ENCODE measurements at regions not wholly inside any gene's neighbourhood (a gene's known extent, or its start where the extent isn't known, plus 50 kb on each side); places are given as distances from the start of the nearest gene placed in this dataset.

DNA sequence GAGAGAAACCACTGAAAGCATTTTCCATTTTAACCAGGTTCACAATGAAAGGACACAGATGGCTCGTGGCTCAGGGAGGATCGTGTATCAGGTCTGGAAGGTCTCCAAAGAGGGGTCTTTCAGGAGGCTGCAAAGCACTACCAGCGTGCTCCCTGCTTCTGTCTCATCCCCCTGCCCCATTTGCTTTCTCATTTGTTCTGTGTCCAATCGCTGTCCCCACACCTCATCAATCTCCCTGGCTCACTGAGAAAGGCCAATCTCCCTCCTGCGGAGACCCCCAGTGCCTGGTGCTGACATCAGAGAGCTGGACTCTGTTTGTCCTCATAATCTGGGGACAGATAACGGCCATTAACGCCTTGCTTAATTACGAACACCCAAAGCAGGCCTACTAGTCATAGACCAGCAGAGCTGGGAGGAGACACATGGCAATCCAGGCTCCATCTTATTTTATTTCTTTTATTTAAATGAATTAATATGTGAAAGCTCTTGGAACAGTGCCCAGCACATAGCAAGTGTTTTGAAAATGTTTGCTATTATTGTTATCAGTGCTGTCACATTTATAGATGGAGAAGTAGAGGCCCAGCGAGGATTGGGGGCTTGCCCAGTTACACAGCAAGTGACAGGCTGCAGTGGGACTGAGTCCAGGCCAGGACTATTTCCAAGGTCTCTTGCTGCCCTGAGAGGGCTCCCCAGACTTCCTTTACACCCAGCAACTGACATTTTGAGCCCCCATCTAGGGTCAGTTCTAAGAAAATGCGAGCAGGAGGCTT, 341.0 kb upstream of the USP24 start:
- Histone ChIP-seq H3K4me3 (ENCODE audit: low read length) (no peak overlapping the region), H3K9ac (ENCODE audit: low read depth, low read length) (no peak overlapping the region), H3K36me3 (ENCODE audit: insufficient read depth, low read length) (no peaks in the 10 kb centered on the region)

DNA sequence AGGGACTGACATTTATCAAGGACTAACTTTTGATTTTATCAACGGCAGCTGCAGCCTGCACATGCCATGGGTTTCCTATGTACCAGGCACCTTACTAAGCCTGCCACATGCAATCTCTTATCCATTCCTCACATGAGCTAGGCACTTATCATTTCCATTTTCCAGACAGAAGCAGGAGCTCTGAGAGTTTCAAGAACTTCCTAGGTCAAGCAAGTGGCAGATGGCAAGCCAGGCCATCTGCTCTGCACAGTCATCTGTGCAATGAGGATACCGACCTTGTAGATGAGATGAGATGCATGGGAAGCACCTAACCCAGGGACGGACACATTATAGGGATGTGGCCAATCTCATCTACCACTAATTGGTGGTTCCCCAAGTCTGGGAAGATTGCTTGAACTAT, 339.4 kb upstream of the USP24 start:
- Histone ChIP-seq H3K27me3 (ENCODE audit: control insufficient read depth, insufficient read depth, low read length) (no peaks in the 10 kb centered on the region), H3K36me3 (ENCODE audit: insufficient read depth, low read length) (no peaks in the 10 kb centered on the region), H3K9me3 (replicated peaks; ENCODE audit: low read length) (no peaks in the 10 kb centered on the region), H3K4me1 (ENCODE audit: control insufficient read depth, insufficient read depth, low read length) (peaks cover 9% of the 10 kb centered on the region), H3K4me3 (ENCODE audit: low read length) (no peak overlapping the region), H3K9ac (ENCODE audit: low read depth, low read length) (no peak overlapping the region), H3K4me2 (ENCODE audit: low read length) (no peak overlapping the region)

More for the DNA sequence above, 341.0 kb upstream of the USP24 start:
- Histone ChIP-seq H3K27me3 (ENCODE audit: control insufficient read depth, insufficient read depth, low read length) (no peaks in the 10 kb centered on the region), H3K4me2 (ENCODE audit: low read length) (no peak overlapping the region), H3K4me1 (ENCODE audit: control insufficient read depth, insufficient read depth, low read length) (peaks cover 9% of the 10 kb centered on the region), H3K9me3 (replicated peaks; ENCODE audit: low read length) (no peaks in the 10 kb centered on the region)

DNA sequence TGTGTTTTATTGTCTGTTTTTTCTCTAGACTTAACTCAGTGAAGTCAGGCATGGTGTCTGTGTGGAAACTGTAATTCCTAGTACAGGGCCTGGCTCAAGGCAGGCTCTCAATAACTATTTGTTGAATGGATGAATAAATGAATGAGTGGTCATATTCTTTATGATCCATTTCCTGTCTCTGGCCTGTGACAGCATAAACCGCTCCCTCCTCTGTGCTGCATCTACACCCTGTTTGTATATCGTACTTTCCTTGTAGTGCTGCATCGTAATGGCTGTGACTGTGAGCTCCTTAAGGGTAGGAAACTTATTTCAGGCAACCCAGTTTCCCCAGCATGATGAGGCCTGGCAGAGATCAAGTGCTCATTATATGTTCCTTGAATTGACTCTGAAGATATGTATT, 337.5 kb upstream of the USP24 start:
- no peaks in the 10 kb centered on the region for H3K27me3 ChIP-seq (ENCODE audit: control insufficient read depth, insufficient read depth, low read length)
- no peak overlapping the region for H3K9ac ChIP-seq (ENCODE audit: low read depth, low read length)
- no peak overlapping the region for H3K4me2 ChIP-seq (ENCODE audit: low read length)
- H3K4me3 ChIP-seq (ENCODE audit: low read length): no peak overlapping the region
- no peaks in the 10 kb centered on the region for H3K4me1 ChIP-seq (ENCODE audit: control insufficient read depth, insufficient read depth, low read length)
- no peaks in the 10 kb centered on the region for H3K36me3 ChIP-seq (ENCODE audit: insufficient read depth, low read length)
- H3K9me3 ChIP-seq (replicated peaks; ENCODE audit: low read length): no peaks in the 10 kb centered on the region

DNA sequence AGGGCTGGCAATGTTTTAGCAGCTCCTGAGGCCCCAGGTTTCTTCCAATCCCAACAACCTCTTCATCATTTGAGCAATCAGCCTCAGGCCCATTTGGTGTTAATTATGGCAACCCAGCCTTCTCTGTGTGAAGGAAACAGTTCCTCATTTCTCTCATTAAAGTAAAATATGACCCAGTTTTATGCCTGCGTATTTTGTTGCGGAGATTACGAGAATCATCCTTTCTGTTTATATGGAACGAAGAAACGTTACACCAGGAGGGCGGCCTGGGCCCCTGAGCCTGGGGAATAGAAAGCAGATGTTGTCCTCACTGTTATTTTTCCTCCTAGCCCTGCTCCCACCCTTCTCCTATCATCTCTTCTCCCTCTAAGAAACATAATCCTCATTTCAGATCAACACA, 332.2 kb upstream of the USP24 start:
- no peak overlapping the region for H3K9ac ChIP-seq (ENCODE audit: low read depth, low read length)
- no peak overlapping the region for H3K4me2 ChIP-seq (ENCODE audit: low read length)
- no peak overlapping the region for H3K4me3 ChIP-seq (ENCODE audit: low read length)
- peaks cover 24% of the 10 kb centered on the region for H3K4me1 ChIP-seq (ENCODE audit: control insufficient read depth, insufficient read depth, low read length)
- no peaks in the 10 kb centered on the region for H3K27me3 ChIP-seq (ENCODE audit: control insufficient read depth, insufficient read depth, low read length)
- H3K9me3 ChIP-seq (replicated peaks; ENCODE audit: low read length): no peaks in the 10 kb centered on the region
- H3K36me3 ChIP-seq (ENCODE audit: insufficient read depth, low read length): no peaks in the 10 kb centered on the region

DNA sequence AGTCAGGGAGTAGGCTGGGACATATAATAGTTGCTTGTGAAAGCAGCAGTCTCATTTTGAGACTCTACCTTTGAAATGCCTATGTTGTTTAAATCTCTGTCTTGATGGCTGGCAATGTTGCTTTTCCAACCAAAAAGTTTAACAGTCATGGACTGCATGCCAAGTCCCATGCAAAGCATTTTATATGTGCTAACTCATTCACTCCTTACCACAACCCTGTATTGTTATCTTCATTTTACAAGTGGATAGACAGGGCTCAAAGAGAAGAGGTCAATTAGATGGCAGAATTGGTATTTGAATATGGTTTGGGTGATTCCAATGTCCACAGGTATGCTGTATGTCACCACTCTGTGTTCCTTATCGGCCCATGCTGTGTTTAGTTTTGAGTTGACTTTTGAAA, 331.4 kb upstream of the USP24 start:
- no peaks in the 10 kb centered on the region for H3K27me3 ChIP-seq (ENCODE audit: control insufficient read depth, insufficient read depth, low read length)
- no peak overlapping the region for H3K4me2 ChIP-seq (ENCODE audit: low read length)
- H3K36me3 ChIP-seq (ENCODE audit: insufficient read depth, low read length): no peaks in the 10 kb centered on the region
- no peak overlapping the region for H3K4me3 ChIP-seq (ENCODE audit: low read length)
- no peaks in the 10 kb centered on the region for H3K9me3 ChIP-seq (replicated peaks; ENCODE audit: low read length)
- H3K4me1 ChIP-seq (ENCODE audit: control insufficient read depth, insufficient read depth, low read length): peaks cover 33% of the 10 kb centered on the region
- H3K9ac ChIP-seq (ENCODE audit: low read depth, low read length): no peak overlapping the region

DNA sequence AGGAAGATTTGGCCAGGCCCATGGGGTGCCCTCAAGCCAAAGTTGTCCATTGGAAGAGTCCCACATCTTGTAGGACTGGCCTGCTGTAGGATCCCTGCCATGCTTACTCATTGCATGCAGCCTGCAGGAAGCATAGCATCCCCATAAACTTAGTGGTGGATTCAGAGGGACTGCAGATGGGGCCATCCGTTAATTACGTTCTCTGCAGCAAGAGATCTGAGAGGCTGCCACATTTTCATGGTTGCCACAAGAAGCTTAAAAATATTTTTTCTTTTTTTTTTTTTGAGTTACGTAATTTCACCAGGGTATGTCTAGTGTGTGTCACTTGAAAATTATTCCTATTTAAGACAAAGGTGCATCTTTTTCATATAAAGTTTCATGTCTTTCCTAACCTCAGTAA, 329.7 kb upstream of the USP24 start:
- Histone ChIP-seq H3K4me1 (ENCODE audit: control insufficient read depth, insufficient read depth, low read length) (peaks cover 50% of the 10 kb centered on the region), H3K27me3 (ENCODE audit: control insufficient read depth, insufficient read depth, low read length) (no peaks in the 10 kb centered on the region), H3K4me3 (ENCODE audit: low read length) (no peak overlapping the region), H3K9me3 (replicated peaks; ENCODE audit: low read length) (no peaks in the 10 kb centered on the region), H3K36me3 (ENCODE audit: insufficient read depth, low read length) (no peaks in the 10 kb centered on the region), H3K4me2 (ENCODE audit: low read length) (no peak overlapping the region), H3K9ac (ENCODE audit: low read depth, low read length) (no peak overlapping the region)

DNA sequence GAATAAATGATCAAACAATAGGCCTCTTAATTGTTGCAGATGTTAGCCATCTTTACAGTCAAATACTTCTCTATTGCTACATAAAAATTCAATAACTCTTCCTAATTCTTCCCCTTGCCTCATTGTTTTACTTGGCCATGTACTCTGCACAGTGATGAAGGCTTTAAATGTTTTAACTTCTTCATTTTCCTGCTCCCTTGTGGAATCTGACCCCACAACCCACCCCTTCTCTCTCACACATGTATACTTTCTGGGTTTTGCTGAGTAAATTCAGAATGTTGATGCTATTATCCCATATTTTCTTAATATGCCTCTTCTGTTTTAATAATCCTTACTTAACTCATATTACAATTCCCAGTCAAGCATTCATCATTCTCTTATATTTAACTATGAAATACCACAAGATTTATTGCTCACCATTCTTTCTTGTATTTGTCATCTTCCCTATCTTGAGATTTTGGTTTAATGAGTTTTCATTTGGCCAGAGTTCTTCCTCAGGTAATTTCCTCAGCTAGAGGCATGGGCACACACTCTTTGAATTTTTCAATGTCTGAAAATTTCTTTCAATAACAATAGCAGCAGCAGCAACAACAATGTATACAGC, 327.8 kb upstream of the USP24 start:
- H3K4me3 ChIP-seq (ENCODE audit: low read length): no peak overlapping the region
- H3K4me2 ChIP-seq (ENCODE audit: low read length): peak overlapping the region; percentile 30
- peaks cover 51% of the 10 kb centered on the region for H3K4me1 ChIP-seq (ENCODE audit: control insufficient read depth, insufficient read depth, low read length)
- H3K36me3 ChIP-seq (ENCODE audit: insufficient read depth, low read length): no peaks in the 10 kb centered on the region
- no peaks in the 10 kb centered on the region for H3K9me3 ChIP-seq (replicated peaks; ENCODE audit: low read length)
- H3K9ac ChIP-seq (ENCODE audit: low read depth, low read length): peak overlapping the region; percentile 30
- H3K27me3 ChIP-seq (ENCODE audit: control insufficient read depth, insufficient read depth, low read length): no peaks in the 10 kb centered on the region

DNA sequence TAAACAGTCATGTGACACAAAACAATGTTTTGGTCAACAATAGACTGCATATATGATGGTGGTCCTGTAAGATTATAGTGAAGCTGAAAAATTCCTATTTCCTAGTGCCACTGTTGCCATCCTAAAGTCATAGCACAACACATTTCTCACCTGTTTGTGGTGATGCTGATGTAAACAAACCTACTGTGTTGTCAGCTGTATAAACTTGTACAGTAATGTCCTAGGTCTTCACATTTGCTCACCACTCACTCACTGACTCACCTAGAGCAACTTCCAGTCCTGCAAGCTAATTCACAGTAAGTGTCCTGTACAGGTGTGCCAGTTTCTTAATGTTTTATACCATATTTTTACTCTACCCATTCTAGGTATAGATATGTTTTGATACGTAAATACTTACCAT, 326.1 kb upstream of the USP24 start:
- no peak overlapping the region for H3K4me2 ChIP-seq (ENCODE audit: low read length)
- H3K4me3 ChIP-seq (ENCODE audit: low read length): no peak overlapping the region
- H3K36me3 ChIP-seq (ENCODE audit: insufficient read depth, low read length): no peaks in the 10 kb centered on the region
- H3K27me3 ChIP-seq (ENCODE audit: control insufficient read depth, insufficient read depth, low read length): no peaks in the 10 kb centered on the region
- H3K9me3 ChIP-seq (replicated peaks; ENCODE audit: low read length): no peaks in the 10 kb centered on the region
- no peak overlapping the region for H3K9ac ChIP-seq (ENCODE audit: low read depth, low read length)
- H3K4me1 ChIP-seq (ENCODE audit: control insufficient read depth, insufficient read depth, low read length): peaks cover 56% of the 10 kb centered on the region

DNA sequence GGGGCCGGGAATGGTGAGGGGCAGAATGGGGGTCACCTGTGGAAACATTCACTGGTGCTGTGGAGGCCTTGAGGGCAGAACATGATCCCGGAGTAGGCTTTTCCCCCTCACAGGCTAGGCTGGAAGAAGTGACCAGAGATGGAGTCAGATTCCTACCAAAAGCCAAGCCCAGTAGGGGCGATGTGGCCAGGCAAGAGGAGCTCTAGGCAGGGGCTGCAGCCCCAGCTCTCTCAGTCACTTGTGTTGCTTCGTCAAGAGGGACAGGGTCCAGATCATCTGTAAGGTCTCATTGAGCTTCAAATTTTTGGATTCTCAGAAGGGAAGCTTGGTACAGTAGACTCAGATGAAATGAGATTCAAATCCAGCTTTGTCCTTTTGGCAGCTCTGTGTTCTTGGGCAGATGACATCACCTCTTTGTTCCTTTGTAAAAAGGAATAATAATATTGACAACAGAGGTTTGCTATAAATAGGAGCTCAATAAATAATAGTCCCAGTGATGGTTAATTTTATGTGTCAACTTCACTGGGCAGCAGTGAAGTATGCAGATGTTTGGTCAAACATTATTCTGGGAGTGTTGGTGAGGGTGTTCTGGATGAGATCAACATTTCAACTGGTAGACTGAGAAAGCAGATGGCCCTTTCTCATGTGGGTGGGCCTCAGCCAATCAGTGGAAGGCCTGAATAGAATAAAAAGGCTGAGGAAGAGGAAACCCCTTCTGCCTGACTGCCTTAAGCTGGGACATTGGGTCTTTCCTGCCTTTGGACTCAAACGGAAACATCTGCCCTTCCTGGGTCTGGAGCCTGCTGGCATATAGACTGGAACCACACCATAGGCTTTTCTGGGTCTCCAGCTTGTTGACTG, 324.7 kb upstream of the USP24 start:
- Histone ChIP-seq H3K9me3 (replicated peaks; ENCODE audit: low read length) (no peaks in the 10 kb centered on the region), H3K27me3 (ENCODE audit: control insufficient read depth, insufficient read depth, low read length) (no peaks in the 10 kb centered on the region), H3K4me1 (ENCODE audit: control insufficient read depth, insufficient read depth, low read length) (peaks cover 48% of the 10 kb centered on the region), H3K9ac (ENCODE audit: low read depth, low read length) (no peak overlapping the region), H3K4me2 (ENCODE audit: low read length) (no peak overlapping the region), H3K36me3 (ENCODE audit: insufficient read depth, low read length) (no peaks in the 10 kb centered on the region), H3K4me3 (ENCODE audit: low read length) (no peak overlapping the region)

DNA sequence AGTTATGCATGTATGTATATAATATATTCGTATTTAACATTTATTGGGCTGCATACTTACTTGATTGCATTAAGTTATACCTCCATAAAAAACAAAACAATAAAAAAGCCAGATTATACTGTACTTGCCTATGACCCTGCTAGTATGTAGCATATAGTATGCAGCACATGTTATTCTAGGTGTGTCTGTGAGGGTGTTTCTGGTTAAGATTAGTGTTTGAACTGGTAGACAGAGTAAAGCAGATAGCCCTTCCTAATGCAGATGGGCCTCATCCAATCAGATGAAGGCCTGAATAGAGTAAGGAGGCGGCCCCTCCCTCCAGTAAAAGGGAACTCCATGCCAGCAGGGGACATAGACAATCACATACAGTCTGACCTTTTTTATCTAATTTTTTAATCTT, 323.3 kb upstream of the USP24 start:
- Histone ChIP-seq H3K27me3 (ENCODE audit: control insufficient read depth, insufficient read depth, low read length) (no peaks in the 10 kb centered on the region), H3K9me3 (replicated peaks; ENCODE audit: low read length) (no peaks in the 10 kb centered on the region), H3K4me2 (ENCODE audit: low read length) (no peak overlapping the region), H3K4me1 (ENCODE audit: control insufficient read depth, insufficient read depth, low read length) (peaks cover 42% of the 10 kb centered on the region), H3K36me3 (ENCODE audit: insufficient read depth, low read length) (no peaks in the 10 kb centered on the region), H3K9ac (ENCODE audit: low read depth, low read length) (no peak overlapping the region), H3K4me3 (ENCODE audit: low read length) (no peak overlapping the region)

DNA sequence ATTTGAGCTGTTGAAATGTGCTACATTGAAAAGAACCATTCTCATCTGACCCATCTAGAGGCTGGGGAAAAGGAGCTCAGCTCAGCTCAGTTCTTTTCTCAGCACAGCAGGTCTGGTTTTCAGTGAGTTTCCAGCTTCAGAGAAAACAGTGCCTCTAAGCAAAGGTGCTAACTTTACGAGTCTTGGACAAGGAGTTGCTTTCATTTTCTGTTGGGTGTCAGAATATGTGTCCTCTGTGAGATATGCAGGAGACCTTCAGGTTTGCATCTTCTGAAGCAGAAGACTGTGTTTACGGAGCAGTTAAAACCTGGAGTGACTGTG, 321.3 kb upstream of the USP24 start:
- Histone ChIP-seq H3K4me2 (ENCODE audit: low read length) (peak overlapping the region; percentile 37), H3K4me3 (ENCODE audit: low read length) (no peak overlapping the region), H3K4me1 (ENCODE audit: control insufficient read depth, insufficient read depth, low read length) (peaks cover 28% of the 10 kb centered on the region), H3K9ac (ENCODE audit: low read depth, low read length) (no peak overlapping the region), H3K9me3 (replicated peaks; ENCODE audit: low read length) (no peaks in the 10 kb centered on the region), H3K36me3 (ENCODE audit: insufficient read depth, low read length) (no peaks in the 10 kb centered on the region), H3K27me3 (ENCODE audit: control insufficient read depth, insufficient read depth, low read length) (no peaks in the 10 kb centered on the region)
